Endothelial cell of umbilical vein (primary cell): ENCODE measurements at regions not wholly inside any gene's neighbourhood (a gene's known extent, or its start where the extent isn't known, plus 50 kb on each side); places are given as distances from the start of the nearest gene placed in this dataset.

Experiments
- BruUV-seq: library from RNA; stranded (reverse); fragments of 400-500 nt; replicated peaks from 2 replicates; lab custom pipeline; 2021; lab: Mats Ljungman, UMichigan
- CTCF ChIA-PET: fragments of 300-600, 350-600 bp; sonication (Branson Sonifier 250); formaldehyde crosslinking; loops from one replicate; lab custom pipeline; 2021; ENCODE audit warnings: antibody characterized with exemption, inconsistent platforms; lab: Charles Lee
- POLR2A ChIA-PET: fragments of 300-600, 350-600 bp; sonication (Branson Sonifier 250); formaldehyde crosslinking; loops from one replicate; lab custom pipeline; 2021; ENCODE audit warnings: antibody characterized with exemption, inconsistent platforms; lab: Charles Lee
- DNase-seq: peaks from one replicate; pipeline ENCODE4 v3.0.0-alpha.2; 2011; ENCODE audit warnings: low read depth, low spot score
- FAIRE-seq: peaks from 2 replicates; lab custom pipeline; 2011; peaks lifted over from hg19 to GRCh38; lab: Jason Lieb, UNC
- H2AFZ ChIP-seq: 2 replicates; pipeline ENCODE4 v1.6.0; 2012; ENCODE audit warnings: low read depth, low read length, control low read depth, inconsistent platforms
- H3K27ac ChIP-seq: 2 replicates; pipeline ENCODE4 v1.5.1; 2011; ENCODE audit warnings: low read depth, mild to moderate bottlenecking, control low read depth, low read length, moderate library complexity; ENCODE audit not compliant: insufficient read depth
- H3K27me3 ChIP-seq, 2 experiments: 2 replicates each; pipeline versions ENCODE4 v1.6.0 to v1.6.1; 2011; ENCODE audit warnings: low read length in 2 of 2, mixed read lengths in 1 of 2; ENCODE audit not compliant: control insufficient read depth in 2 of 2, insufficient read depth in 2 of 2
- H3K36me3 ChIP-seq, 2 experiments: 2 replicates in 1 of 2; 3 replicates in 1 of 2; pipeline ENCODE4 v1.5.1; 2011; ENCODE audit warnings: low read length in 2 of 2, mild to moderate bottlenecking in 1 of 2, moderate library complexity in 1 of 2; ENCODE audit not compliant: control insufficient read depth in 2 of 2, insufficient read depth in 2 of 2; ENCODE audit errors: extremely low read depth in 1 of 2
- H3K4me1 ChIP-seq: 3 replicates; pipeline ENCODE4 v1.5.1; 2011; ENCODE audit warnings: mild to moderate bottlenecking, low read length; ENCODE audit not compliant: control insufficient read depth, insufficient read depth; ENCODE audit errors: extremely low read depth
- H3K4me2 ChIP-seq: 2 replicates; pipeline ENCODE4 v1.6.1; 2011; ENCODE audit warnings: low read length, control low read depth, mixed read lengths; ENCODE audit not compliant: insufficient read depth
- H3K4me3 ChIP-seq, 3 experiments: fragments of 200-600 bp in 1 of 3; sonication (generic), shearing (Covaris generic) in 1 of 3; replicated peaks in 1 of 3; 2 replicates each; pipeline ENCODE4 v1.5.1; 2011 to 2016; ENCODE audit warnings: control low read depth in 3 of 3, low read length in 3 of 3, mild to moderate bottlenecking in 2 of 3, inconsistent platforms in 1 of 3, low read depth in 1 of 3, moderate library complexity in 1 of 3; ENCODE audit not compliant: insufficient read depth in 1 of 3
- H3K79me2 ChIP-seq: 2 replicates; pipeline ENCODE4 v1.6.0; 2012; ENCODE audit warnings: low read length, inconsistent platforms; ENCODE audit not compliant: control insufficient read depth, insufficient read depth
- H3K9ac ChIP-seq: replicated peaks from 2 replicates; pipeline ENCODE3; 2011; ENCODE audit warnings: low read length, control low read depth; ENCODE audit not compliant: insufficient read depth; ENCODE audit errors: extremely low read depth
- H3K9me1 ChIP-seq: replicated peaks from 3 replicates; pipeline ENCODE4 v1.6.0; 2011; ENCODE audit warnings: mild to moderate bottlenecking, low read length; ENCODE audit not compliant: control insufficient read depth, insufficient read depth; ENCODE audit errors: extremely low read depth
- H3K9me3 ChIP-seq: replicated peaks from 2 replicates; pipeline ENCODE4 v1.5.1; 2012; ENCODE audit warnings: low read length, inconsistent platforms; ENCODE audit not compliant: control insufficient read depth, insufficient read depth
- H4K20me1 ChIP-seq: replicated peaks from 2 replicates; pipeline ENCODE3; 2011; ENCODE audit warnings: mild to moderate bottlenecking, low read length; ENCODE audit not compliant: control insufficient read depth, insufficient read depth; ENCODE audit errors: extremely low read depth
- CTCF ChIP-seq, 2 donors: IDR thresholded peaks; 1 replicate in 1 of 2; 2 replicates in 1 of 2; pipeline ENCODE4 v1.5.1; 2011; ENCODE audit warnings: low read length in 2 of 2, mild to moderate bottlenecking in 2 of 2, moderate library complexity in 2 of 2, control low read depth in 1 of 2, inconsistent platforms in 1 of 2, low read depth in 1 of 2; ENCODE audit not compliant: insufficient read depth in 1 of 2; ENCODE audit errors: extremely low read depth in 1 of 2
- EZH2 ChIP-seq: IDR thresholded peaks from 2 replicates; pipeline ENCODE4 v1.6.1; 2012; ENCODE audit warnings: borderline replicate concordance, low read depth, mild to moderate bottlenecking, moderate library complexity, low read length, inconsistent platforms; ENCODE audit not compliant: severe bottlenecking
- JUN ChIP-seq: IDR thresholded peaks from 2 replicates; pipeline ENCODE4 v1.6.1; 2011; ENCODE audit warnings: borderline replicate concordance, low read depth; ENCODE audit not compliant: insufficient read length, insufficient read depth
- MAX ChIP-seq: IDR thresholded peaks from 2 replicates; pipeline ENCODE4 v1.6.1; 2011; ENCODE audit not compliant: insufficient read depth, insufficient read length
- MYC ChIP-seq: IDR thresholded peaks from one replicate; pipeline ENCODE4 v1.6.1; 2011; ENCODE audit warnings: mild to moderate bottlenecking, low read depth, low read length
- POLR2A ChIP-seq: IDR thresholded peaks from 2 replicates; pipeline ENCODE4 v1.6.1; 2012; ENCODE audit warnings: low read depth, mild to moderate bottlenecking, control low read depth, low read length
- dilution Hi-C: fragments of 300-500 bp; cut with MboI; formaldehyde crosslinking; loops from one replicate; pipeline ENCODE4 v1.15.0; 2019; ENCODE audit warnings: low sequenced_read_pairs; ENCODE audit not compliant: extremely low pct_ligation_motif_present
- intact Hi-C: fragments of 100-400 bp; cut with micrococcal nuclease; formaldehyde crosslinking; loops from one replicate; pipeline ENCODE4 v1.10.0; 2022

- no peaks in the 10 kb centered on the region for H4K20me1 ChIP-seq
- dilution Hi-C loops (no loop called here), intact Hi-C loops (no loop called here)
- FAIRE-seq (no peak), DNase-seq (no peak)
- H3K9me3 ChIP-seq, result no peaks in the 10 kb centered on the region
- no peak overlapping the region for H3K9ac ChIP-seq
- CTCF ChIA-PET, result interaction anchor here (0.6 kb wide), 1 partner anchor 28 kb away, joined by 3 read pairs; no protein-coding TSS in a partner anchor
- no peaks in the 10 kb centered on the region for H3K9me1 ChIP-seq
- TF ChIP-seq POLR2A (no peak), JUN (no peak), MYC (no peak), MAX (no peak), CTCF (IDR thresholded peaks at IDR 0.05; ENCODE audit: extremely low read depth in 1 of 2, insufficient read depth in 1 of 2, low read depth in 1 of 2, low read length in 2 of 2) (no peak), EZH2 (no peak)
- no peak overlapping the region for H3K27ac ChIP-seq
- POLR2A ChIA-PET, result no interaction called here
- no peaks in the 10 kb centered on the region for H3K79me2 ChIP-seq
- no peak overlapping the region for H2AFZ ChIP-seq
- H3K4me2 ChIP-seq, result no peak overlapping the region
- no TSS peak for BruUV-seq
- H3K4me1 ChIP-seq, result peaks cover 9% of the 10 kb centered on the region
- H3K27me3 ChIP-seq, result no peaks in the 10 kb centered on the region
- no peaks in the 10 kb centered on the region for H3K36me3 ChIP-seq
- no peak overlapping the region for H3K4me3 ChIP-seq
Measured at GRCh38 chr12:19826980-19827550, 387.8 kb downstream of the AEBP2 start.
